DMS153 treated with DMSO at 0.1 percent for 48 hours (cell line): ENCODE measurements at regions not wholly inside any gene's neighbourhood (a gene's known extent, or its start where the extent isn't known, plus 50 kb on each side); places are given as distances from the start of the nearest gene placed in this dataset.
A peak's percentile ranks its signal among the peaks of the same experiment; 100 is the strongest.

Experiments
- DNase-seq: peaks from one replicate; lab custom pipeline; 2025; ENCODE audit not compliant: unreplicated experiment; lab: John Stamatoyannopoulos, UW

DNA sequence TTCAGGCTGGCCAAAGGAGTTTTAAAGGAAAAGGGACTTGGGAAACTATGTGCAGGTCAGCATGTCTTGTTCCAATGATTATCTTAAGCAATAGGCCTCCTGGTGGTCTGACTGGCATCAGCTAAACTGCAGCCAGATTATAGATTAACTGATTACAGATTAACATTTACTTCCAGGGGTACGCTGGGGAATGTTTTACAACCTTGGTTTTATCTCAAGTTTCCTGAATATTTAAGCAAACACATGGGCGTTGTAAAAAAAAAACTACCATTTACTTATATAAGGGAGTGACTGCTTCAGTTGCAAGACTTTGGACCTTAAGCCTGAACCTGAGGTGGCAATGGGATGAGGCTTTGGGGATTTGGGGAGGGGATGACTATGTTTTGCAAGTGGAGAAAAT is 600.6 kb upstream of the B3GALT2 start:
- no peak for DNase-seq

DNA sequence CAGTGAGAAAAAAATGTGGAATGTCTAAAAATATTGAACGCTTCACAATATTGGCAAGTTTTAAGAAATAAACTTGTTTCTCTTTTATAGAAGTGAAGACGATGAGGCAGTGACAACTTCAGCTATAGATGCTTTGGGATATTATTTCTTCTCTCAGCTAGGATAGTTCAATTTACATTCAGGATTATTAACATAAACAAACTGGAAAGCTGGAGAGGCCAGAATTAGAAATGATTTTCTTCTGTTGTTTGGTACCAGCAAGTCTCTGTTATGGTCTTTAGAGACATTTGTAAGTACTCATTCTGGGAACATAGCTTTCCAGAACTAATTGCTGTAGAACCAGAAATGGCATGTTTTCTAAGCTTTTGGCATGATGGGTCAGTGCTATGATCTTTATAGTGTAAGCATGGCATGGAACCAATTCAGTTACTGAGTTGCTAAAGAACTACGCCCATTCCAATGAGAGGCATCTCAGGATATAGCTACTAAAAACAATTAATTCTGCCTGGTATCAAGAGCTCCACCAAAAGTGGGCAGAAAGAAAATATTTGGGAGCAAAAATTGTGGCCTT is 599.5 kb upstream of the B3GALT2 start:
- DNase-seq, result no peak

- DNase-seq, result no peak
Observed at GRCh38 chr1:193774536-193775323, 588.3 kb upstream of the B3GALT2 start.

GRCh38 chr1:193771596-193771995 is 585.2 kb upstream of the B3GALT2 start:
- DNase-seq, result no peak

DNA sequence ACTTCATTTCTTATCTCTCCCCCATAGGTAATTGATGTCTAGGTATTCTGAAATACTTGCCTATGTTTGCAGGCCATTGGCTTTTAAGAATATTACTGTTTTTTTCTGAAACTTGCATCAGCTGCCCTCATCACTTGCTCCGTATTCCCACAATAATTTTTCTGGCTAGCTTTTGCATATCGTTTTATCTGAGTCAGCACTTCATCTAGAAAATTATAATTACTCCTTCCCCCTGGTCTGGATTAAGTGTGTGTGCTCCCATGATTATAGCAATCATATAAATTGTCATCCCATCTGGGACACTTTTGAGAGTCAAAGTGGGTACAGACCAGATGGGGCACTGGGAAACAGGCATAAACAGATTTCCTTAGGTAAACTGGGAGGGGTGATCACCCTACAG is 583.2 kb upstream of the B3GALT2 start:
- no peak for DNase-seq

DNA sequence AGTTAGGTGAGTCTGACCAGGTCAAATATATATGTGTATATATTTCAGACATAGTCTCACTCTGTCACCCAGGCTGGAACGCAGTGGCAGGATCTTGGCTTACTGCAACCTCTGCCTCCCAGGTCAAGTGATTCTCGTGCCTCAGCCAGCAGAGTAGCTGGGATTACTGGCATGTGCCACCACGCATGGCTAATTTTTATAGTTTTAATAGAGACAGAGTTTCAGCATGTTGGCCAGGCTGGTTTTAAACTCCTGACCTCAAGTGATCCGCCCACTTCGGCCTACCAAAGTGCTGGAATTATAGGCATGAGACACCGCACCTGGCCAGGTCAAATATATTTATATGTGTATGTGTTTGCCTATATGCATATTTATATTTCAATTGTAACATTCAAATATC is 581.5 kb upstream of the B3GALT2 start:
- DNase-seq, result no peak

GRCh38 chr1:193766329-193766728 is 579.9 kb upstream of the B3GALT2 start:
- no peak for DNase-seq

DNA sequence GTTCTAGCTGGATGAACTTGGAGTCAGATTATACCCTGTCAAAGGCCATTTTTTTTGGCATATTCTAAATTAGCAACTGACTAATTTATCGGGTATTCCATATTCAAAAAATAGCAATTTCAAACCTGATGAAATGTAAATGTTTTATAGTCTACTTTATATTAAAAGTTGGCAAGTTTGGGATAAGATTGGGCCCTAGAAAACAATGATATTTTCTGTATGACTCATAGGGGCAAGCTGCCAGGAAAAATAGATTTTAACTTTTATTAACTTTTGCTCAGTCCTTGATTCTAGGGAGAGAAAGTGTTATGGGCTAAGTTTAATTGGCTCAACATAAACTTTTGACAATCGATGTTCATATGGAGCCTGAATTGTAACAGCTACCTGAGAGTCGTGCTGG is 576.9 kb upstream of the B3GALT2 start:
- DNase-seq, result no peak

DNA sequence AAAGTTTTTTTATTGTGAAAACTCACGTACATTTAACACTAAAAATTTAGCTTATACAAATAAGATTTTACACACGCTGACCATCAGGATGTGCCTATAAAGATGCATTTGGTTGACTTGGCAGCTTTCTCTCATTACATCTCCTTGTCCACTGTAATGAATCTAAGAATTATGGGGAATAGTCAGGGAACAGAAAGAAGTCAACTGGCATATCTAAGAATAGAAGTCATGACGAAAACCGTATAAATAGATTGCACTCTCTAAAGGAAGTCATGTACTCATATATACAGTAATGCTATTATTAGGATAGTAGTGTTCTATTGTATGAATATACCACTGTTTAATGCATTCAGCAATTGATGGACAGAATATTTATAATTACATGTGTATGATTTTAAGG is 575.8 kb upstream of the B3GALT2 start:
- DNase-seq, result no peak

GRCh38 chr1:193755441-193755840 is 569.0 kb upstream of the B3GALT2 start:
- no peak for DNase-seq

DNA sequence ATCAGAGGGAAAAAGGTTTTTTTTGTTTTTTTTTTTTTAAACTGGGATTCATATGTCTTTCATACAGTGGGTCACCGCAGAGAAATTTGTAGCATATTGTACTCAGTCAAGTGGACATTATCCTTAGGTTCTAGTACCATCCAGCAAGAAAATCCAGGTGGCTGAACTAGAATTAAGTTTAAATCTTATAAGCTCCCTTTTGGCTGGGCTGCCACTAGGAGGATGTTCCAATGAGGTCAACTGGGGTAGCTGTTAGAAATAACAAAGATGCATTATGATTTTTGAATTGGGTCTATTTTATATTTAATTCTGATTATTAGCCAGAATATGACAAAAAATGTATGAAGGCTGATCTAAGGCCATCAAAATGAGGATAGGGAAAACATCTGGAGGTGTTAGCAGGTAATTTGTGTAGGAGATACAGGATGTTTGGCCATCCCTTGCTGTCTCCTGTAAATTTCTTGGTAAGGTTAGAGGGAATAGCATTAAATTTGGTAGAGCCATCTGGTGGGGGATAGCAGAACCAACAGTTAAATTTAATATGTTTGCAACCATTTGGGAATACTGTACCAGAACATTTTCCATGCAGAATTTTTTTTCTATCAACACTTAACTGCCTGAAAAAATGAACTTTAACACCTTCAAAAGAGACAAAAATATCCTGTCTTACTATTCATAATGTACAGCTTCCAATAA is 568.5 kb upstream of the B3GALT2 start:
- no peak for DNase-seq

GRCh38 chr1:193754151-193754550 is 567.7 kb upstream of the B3GALT2 start:
- DNase-seq, result no peak

DNA sequence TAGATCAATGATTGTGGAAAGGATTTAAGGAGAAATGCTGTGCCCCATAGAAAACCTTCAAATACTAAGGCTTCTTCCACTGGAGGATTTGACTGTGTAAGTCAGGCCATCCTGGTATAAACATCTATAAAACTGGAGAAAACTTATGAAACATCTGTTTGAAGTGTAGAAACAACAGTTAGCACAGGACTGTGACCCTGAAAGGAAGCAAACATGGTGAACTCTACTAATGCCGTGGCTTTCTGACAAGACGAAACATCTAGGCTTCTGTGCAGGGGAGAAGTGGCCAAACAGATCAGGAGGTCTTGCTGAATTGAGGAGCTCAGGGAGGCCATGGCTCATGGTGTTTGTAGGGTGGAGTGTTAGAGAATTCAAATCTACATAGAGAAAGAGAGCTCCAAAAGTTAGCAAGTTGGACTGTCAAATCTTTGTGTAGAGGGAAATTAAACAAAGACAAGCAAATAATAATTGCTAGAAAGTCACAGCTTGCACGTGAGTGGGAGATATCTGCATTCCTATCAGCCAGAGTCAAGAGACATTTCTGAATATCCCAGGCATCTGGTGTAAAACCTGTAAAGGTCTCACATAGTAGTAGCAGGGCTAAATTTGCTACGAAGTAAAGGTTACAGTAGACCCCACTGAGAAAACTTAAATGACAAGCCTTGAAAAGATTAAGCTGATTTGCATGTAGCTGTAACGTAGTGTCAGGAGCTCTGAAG is 566.8 kb upstream of the B3GALT2 start:
- no peak for DNase-seq

GRCh38 chr1:193749868-193750267 is 563.5 kb upstream of the B3GALT2 start:
- DNase-seq, result no peak

GRCh38 chr1:193747579-193747978 is 561.2 kb upstream of the B3GALT2 start:
- no peak for DNase-seq

DNA sequence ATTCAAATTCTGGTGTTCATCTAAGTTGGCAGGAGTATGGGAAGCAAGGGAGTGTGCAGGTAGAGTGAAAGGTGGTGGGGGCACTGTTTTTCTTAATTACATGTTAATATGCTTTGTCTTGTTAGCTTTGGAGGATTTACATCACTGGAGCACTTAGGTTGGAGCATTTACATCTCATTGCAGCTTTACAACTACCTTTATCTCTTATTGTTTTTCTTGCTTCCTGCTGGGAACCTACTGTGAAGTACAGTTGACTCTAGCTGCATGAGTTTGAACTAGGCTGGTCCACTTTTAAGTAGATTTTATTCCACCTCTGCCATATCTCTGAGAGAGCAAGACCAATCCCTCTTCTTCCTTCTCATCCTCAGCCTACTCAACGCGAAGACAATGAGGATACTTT is 554.8 kb upstream of the B3GALT2 start:
- DNase-seq, result no peak

DNA sequence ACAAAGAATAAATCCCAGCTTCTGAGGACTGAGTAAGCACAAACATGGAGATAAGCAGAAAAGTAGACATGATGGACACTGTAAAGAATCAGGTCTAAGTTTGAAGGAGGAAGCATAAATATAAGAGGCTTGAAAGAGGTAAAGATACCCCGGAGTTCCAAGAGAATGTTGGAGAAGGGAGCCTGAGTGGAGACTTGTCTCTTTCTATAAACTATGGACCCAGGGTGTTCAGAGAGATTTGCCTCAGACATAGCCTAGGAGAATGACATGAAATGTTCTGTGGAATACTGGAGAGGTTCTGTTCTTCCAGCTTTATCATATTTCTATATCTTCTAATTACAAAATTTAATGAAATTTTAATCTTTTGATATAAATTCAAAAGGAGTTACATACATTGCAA is 554.3 kb upstream of the B3GALT2 start:
- DNase-seq, result no peak

GRCh38 chr1:193736507-193736906 is 550.1 kb upstream of the B3GALT2 start:
- DNase-seq, result no peak

GRCh38 chr1:193733674-193734073 is 547.3 kb upstream of the B3GALT2 start:
- DNase-seq, result no peak

DNA sequence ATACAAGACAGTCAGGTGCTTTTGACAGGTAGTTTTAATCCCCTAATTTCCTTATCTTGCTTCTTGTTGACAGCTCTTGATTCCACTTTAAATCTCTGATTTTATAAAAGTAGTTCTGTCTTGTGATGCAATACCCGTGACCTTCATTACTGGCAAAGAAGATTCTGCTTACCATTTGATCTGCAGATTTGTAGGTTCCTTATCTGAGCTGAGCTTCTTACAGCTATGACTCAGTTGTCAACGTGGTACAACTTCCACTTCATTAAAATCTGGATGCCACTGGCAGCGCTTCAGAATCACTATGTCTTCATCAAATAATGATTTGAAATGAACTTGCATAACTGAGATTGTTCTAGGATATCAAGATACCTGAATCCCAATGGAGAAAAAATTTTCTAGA is 543.6 kb upstream of the B3GALT2 start:
- no peak for DNase-seq

DNA sequence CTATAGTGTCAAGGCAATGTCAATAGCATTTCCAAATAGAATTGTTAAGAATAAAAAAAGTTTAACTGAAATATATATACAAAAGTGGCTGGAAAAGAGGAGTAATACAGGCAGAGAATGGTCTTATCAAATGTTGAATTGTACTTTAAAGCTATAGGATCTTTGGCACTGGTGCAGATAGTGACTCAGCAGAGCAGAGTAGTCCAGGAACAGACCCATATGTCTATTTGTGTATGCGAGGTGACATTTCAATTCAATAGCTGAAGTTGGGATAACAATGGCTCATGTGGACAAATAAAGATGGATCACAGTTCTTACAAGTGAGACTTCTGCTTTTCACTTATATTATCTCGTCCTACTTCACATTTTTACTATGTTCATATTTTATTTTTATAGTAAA is 543.0 kb upstream of the B3GALT2 start:
- DNase-seq, result peak; percentile 31

GRCh38 chr1:193727850-193728249 is 541.4 kb upstream of the B3GALT2 start:
- no peak for DNase-seq
